ENCODE measurements at regions not wholly inside any gene's neighbourhood (a gene's known extent, or its start where the extent isn't known, plus 50 kb on each side); places are given as distances from the start of the nearest gene placed in this dataset.

- TF ChIP-seq, protein P1, sequence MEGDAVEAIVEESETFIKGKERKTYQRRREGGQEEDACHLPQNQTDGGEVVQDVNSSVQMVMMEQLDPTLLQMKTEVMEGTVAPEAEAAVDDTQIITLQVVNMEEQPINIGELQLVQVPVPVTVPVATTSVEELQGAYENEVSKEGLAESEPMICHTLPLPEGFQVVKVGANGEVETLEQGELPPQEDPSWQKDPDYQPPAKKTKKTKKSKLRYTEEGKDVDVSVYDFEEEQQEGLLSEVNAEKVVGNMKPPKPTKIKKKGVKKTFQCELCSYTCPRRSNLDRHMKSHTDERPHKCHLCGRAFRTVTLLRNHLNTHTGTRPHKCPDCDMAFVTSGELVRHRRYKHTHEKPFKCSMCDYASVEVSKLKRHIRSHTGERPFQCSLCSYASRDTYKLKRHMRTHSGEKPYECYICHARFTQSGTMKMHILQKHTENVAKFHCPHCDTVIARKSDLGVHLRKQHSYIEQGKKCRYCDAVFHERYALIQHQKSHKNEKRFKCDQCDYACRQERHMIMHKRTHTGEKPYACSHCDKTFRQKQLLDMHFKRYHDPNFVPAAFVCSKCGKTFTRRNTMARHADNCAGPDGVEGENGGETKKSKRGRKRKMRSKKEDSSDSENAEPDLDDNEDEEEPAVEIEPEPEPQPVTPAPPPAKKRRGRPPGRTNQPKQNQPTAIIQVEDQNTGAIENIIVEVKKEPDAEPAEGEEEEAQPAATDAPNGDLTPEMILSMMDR (IDR thresholded peaks at IDR 0.05; ENCODE audit: low read depth, low read length, missing input control): no peak
- TF ChIP-seq, protein P2, sequence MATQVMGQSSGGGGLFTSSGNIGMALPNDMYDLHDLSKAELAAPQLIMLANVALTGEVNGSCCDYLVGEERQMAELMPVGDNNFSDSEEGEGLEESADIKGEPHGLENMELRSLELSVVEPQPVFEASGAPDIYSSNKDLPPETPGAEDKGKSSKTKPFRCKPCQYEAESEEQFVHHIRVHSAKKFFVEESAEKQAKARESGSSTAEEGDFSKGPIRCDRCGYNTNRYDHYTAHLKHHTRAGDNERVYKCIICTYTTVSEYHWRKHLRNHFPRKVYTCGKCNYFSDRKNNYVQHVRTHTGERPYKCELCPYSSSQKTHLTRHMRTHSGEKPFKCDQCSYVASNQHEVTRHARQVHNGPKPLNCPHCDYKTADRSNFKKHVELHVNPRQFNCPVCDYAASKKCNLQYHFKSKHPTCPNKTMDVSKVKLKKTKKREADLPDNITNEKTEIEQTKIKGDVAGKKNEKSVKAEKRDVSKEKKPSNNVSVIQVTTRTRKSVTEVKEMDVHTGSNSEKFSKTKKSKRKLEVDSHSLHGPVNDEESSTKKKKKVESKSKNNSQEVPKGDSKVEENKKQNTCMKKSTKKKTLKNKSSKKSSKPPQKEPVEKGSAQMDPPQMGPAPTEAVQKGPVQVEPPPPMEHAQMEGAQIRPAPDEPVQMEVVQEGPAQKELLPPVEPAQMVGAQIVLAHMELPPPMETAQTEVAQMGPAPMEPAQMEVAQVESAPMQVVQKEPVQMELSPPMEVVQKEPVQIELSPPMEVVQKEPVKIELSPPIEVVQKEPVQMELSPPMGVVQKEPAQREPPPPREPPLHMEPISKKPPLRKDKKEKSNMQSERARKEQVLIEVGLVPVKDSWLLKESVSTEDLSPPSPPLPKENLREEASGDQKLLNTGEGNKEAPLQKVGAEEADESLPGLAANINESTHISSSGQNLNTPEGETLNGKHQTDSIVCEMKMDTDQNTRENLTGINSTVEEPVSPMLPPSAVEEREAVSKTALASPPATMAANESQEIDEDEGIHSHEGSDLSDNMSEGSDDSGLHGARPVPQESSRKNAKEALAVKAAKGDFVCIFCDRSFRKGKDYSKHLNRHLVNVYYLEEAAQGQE (IDR thresholded peaks at IDR 0.05): no peak
- TF ChIP-seq GABPA (IDR thresholded peaks at IDR 0.05 in 1 of 2, conservative IDR thresholded peaks at IDR 0.05 in 1 of 2) (no peak), HNF4G (IDR thresholded peaks at IDR 0.05) (no peak), EGR1 (IDR thresholded peaks at IDR 0.05; ENCODE audit: low read depth in 2 of 2) (no peak), YY1 (IDR thresholded peaks at IDR 0.05) (no peak), RAD21 (IDR thresholded peaks at IDR 0.05) (no peak), ATF3 (IDR thresholded peaks at IDR 0.05) (no peak), TAF1 (conservative IDR thresholded peaks at IDR 0.05) (no peak), JUND (IDR thresholded peaks at IDR 0.05) (no peak)
- TF ChIP-seq, protein P3, sequence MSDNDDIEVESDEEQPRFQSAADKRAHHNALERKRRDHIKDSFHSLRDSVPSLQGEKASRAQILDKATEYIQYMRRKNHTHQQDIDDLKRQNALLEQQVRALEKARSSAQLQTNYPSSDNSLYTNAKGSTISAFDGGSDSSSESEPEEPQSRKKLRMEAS (IDR thresholded peaks at IDR 0.05): no peak
- TF ChIP-seq, protein P4, sequence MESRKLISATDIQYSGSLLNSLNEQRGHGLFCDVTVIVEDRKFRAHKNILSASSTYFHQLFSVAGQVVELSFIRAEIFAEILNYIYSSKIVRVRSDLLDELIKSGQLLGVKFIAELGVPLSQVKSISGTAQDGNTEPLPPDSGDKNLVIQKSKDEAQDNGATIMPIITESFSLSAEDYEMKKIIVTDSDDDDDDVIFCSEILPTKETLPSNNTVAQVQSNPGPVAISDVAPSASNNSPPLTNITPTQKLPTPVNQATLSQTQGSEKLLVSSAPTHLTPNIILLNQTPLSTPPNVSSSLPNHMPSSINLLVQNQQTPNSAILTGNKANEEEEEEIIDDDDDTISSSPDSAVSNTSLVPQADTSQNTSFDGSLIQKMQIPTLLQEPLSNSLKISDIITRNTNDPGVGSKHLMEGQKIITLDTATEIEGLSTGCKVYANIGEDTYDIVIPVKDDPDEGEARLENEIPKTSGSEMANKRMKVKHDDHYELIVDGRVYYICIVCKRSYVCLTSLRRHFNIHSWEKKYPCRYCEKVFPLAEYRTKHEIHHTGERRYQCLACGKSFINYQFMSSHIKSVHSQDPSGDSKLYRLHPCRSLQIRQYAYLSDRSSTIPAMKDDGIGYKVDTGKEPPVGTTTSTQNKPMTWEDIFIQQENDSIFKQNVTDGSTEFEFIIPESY (IDR thresholded peaks at IDR 0.05): no peak
Observed at GRCh38 chr6:104207635-104208034, 652.1 kb downstream of the HACE1 start.

Measured in liver (tissue), 3 donors.